ENCODE measurements at regions not wholly inside any gene's neighbourhood (a gene's known extent, or its start where the extent isn't known, plus 50 kb on each side); places are given as distances from the start of the nearest gene placed in this dataset.

GRCh38 chr2:43107679-43108078 lies 118.7 kb downstream of the ZFP36L2 start:
- peaks cover 3 to 15% of the 10 kb centered on the region in 2 experiments; a peak in 3 of 4 replicates for H3K4me1 ChIP-seq (ENCODE audit: control insufficient read depth in 1 of 2, insufficient read depth in 2 of 2, low read length in 2 of 2)
- no peak overlapping the region for H3K27ac ChIP-seq (ENCODE audit: low read depth, low read length)
- intact Hi-C loops (cut with micrococcal nuclease) = no loop called here
- no TSS peak for BruUV-seq (replicated peaks)
- no peak overlapping the region for H3K4me3 ChIP-seq (replicated peaks in 1 of 2; ENCODE audit: low read depth in 1 of 2, low read length in 2 of 2)
- DNase-seq (ENCODE audit: low read depth, low spot score) = no peak
- TF ChIP-seq ZFX (IDR thresholded peaks at IDR 0.05) (no peak), MAX (IDR thresholded peaks at IDR 0.05) (no peak), POLR2AphosphoS5 (IDR thresholded peaks at IDR 0.05; ENCODE audit: low read depth, low read length) (no peak), FOSL1 (IDR thresholded peaks at IDR 0.05; ENCODE audit: low read depth) (no peak), SRF (IDR thresholded peaks at IDR 0.05; ENCODE audit: low read depth) (no peak), RAD21 (IDR thresholded peaks at IDR 0.05; ENCODE audit: low read depth) (no peak), EZH2 (IDR thresholded peaks at IDR 0.05) (no peak), JUND (IDR thresholded peaks at IDR 0.05) (no peak), ZNF274 (IDR thresholded peaks at IDR 0.05; ENCODE audit: low read depth, low read length) (no peak), CBX3 (IDR thresholded peaks at IDR 0.05; ENCODE audit: low read depth) (no peak), POLR2A (IDR thresholded peaks at IDR 0.05; ENCODE audit: borderline replicate concordance, extremely low read depth, insufficient read depth, insufficient read length) (no peak), ATF3 (IDR thresholded peaks at IDR 0.05) (no peak), SP1 (IDR thresholded peaks at IDR 0.05; ENCODE audit: low read depth) (no peak), TCF7L2 (IDR thresholded peaks at IDR 0.05; ENCODE audit: borderline replicate concordance, extremely low read depth, insufficient read depth, insufficient read length) (no peak), YY1 (IDR thresholded peaks at IDR 0.05; ENCODE audit: extremely low read depth, insufficient replicate concordance, low read depth, low read length) (no peak)
- TF ChIP-seq, protein P1, sequence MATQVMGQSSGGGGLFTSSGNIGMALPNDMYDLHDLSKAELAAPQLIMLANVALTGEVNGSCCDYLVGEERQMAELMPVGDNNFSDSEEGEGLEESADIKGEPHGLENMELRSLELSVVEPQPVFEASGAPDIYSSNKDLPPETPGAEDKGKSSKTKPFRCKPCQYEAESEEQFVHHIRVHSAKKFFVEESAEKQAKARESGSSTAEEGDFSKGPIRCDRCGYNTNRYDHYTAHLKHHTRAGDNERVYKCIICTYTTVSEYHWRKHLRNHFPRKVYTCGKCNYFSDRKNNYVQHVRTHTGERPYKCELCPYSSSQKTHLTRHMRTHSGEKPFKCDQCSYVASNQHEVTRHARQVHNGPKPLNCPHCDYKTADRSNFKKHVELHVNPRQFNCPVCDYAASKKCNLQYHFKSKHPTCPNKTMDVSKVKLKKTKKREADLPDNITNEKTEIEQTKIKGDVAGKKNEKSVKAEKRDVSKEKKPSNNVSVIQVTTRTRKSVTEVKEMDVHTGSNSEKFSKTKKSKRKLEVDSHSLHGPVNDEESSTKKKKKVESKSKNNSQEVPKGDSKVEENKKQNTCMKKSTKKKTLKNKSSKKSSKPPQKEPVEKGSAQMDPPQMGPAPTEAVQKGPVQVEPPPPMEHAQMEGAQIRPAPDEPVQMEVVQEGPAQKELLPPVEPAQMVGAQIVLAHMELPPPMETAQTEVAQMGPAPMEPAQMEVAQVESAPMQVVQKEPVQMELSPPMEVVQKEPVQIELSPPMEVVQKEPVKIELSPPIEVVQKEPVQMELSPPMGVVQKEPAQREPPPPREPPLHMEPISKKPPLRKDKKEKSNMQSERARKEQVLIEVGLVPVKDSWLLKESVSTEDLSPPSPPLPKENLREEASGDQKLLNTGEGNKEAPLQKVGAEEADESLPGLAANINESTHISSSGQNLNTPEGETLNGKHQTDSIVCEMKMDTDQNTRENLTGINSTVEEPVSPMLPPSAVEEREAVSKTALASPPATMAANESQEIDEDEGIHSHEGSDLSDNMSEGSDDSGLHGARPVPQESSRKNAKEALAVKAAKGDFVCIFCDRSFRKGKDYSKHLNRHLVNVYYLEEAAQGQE (IDR thresholded peaks at IDR 0.05; ENCODE audit: low read depth) = no peak
- H3K9ac ChIP-seq (ENCODE audit: low read length) = no peak overlapping the region
- no peaks in the 10 kb centered on the region for H4K20me1 ChIP-seq (ENCODE audit: insufficient read depth)
- RAD21 ChIA-PET (ENCODE audit: low non-redundant PET in 1 of 2, low total read pairs in 2 of 2, uncharacterized antibody in 2 of 2, unreplicated experiment in 2 of 2) = no interaction called here
- no peak overlapping the region for H2AFZ ChIP-seq (ENCODE audit: low read depth, low read length, poor library complexity, severe bottlenecking)
- no peaks in the 10 kb centered on the region for H3K27me3 ChIP-seq (ENCODE audit: insufficient read depth, low read length)
- no peaks in the 10 kb centered on the region for H3K36me3 ChIP-seq (ENCODE audit: control insufficient read depth in 1 of 2, insufficient read depth in 2 of 2, low read length in 2 of 2)
- H3K9me3 ChIP-seq (ENCODE audit: control insufficient read depth in 1 of 2, insufficient read depth in 1 of 2, low read depth in 1 of 2, low read length in 2 of 2) = no peaks in the 10 kb centered on the region
- no peaks in the 10 kb centered on the region for H3K9me2 ChIP-seq (ENCODE audit: insufficient read depth)
- no peaks in the 10 kb centered on the region for H3K79me2 ChIP-seq (ENCODE audit: insufficient read depth, low read length)
- H3K4me2 ChIP-seq (ENCODE audit: low read length) = no peak overlapping the region
- POLR2A ChIA-PET = no interaction called here
- no peak for ATAC-seq
- CTCF ChIA-PET = no interaction called here
